Hematopoietic multipotent progenitor cell (in vitro differentiated cells): ENCODE measurements at regions not wholly inside any gene's neighbourhood (a gene's known extent, or its start where the extent isn't known, plus 50 kb on each side); places are given as distances from the start of the nearest gene placed in this dataset.

Experiments
- DNase-seq, 3 donors: peaks; one replicate each; pipeline ENCODE4 v3.0.0-alpha.2; 2011 to 2015; ENCODE audit warnings: low read depth in 2 of 3, low spot score in 2 of 3

DNA sequence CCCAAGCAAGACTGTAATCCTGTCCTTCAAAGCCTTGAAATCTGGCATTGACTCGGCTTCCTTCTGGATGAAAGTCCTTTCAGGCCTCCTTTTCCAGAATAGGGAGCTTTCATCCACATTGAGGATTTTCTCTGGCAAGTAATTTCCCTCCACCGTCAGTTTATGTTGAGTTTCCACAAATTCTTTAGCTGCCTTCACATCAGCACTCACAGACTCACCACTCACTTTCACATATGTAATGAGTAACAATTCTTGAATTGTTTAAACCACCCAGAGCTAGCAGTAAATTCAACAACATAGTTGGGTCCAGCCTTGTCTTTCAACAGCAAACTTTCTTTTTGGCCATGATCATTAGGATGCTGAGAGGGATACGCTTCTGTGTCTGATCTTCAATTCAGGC is 84.3 kb upstream of the PRDM11 start:
- DNase-seq, result no peak

DNA sequence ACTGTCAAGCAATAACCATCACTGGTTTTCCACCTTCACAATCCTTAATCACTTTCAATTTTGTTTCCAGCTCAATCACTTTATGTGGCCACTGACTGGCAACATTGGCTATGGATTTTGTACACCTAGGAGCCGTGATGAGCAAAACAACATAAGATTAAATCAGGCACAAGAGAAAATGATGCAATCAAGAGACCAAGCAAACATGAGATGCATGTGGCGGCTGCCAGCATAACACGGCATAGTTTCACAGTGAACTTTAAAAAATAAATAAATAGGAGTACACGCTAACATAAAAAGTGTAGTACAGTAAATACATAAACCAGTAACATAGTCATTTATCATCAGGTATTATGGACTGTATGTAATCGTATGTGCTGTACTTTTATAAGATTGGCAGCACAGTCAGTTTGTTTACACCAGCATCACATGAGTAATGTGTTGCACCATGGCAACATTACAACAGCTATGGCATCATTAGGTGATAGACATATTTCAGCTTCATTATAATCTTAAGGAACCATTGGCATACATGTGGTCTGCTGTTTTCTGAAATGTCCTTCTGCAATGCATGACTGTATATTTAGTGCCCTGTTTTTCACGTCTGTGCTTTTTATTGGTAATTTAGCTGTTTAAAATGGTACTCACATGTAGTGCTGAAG is 83.3 kb upstream of the PRDM11 start:
- DNase-seq, result no peak

DNA sequence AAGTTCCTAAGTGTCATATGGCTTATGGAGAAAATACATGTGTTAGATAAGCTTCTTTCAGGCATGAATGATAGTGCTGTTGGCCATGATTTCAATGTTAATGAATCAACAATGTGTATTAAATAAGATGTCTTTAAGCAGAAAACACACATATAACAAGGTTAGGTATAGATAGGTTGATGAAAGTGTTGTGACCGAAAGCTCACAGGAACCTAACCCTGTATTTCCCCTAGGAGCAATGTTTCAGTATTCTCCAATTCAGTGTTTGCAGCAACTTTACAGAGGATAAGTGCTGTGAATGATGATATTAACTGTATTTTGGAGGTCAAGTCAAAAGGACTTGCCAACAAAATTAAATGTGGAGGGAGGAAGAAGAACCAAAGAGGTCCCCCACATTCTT is 82.8 kb upstream of the PRDM11 start:
- DNase-seq, result no peak

DNA sequence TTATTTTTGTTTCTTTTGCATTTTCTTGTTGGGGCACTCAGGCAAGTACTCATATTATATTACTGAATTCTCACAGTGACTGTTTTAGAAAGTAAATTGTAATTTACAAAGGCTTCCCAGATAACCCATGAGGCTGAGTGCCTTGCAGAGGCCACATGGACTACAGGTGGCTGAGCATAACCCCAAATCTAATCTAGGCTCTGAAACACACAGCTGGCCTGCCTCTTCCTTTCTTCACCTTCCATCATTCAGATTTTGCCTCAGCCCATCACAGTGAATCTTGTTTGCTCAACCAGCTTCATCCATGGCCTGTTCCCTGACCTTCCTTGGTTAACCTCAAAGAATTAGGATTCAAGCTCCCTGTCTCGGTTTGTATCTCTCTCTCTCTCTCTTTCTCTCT is 78.5 kb upstream of the PRDM11 start:
- no peak for DNase-seq

DNA sequence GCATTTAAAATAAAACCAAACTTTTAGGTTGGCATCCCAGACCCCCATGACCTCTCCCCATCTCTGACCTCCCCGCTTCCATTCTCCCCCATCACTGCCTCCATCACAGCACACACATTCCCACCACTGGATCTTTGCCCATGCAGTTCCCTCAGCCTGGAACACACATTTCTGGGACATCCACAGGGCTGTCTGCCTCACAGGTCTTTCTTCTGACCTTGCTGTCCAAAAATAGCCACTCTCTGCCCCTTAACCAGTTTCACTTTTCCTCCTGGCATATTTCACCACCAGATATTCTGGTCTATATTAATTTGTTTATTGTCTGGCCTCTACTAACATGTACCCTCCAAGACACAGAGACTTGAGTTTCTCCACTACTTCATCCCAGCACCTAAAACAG is 75.2 kb upstream of the PRDM11 start:
- DNase-seq, result no peak

DNA sequence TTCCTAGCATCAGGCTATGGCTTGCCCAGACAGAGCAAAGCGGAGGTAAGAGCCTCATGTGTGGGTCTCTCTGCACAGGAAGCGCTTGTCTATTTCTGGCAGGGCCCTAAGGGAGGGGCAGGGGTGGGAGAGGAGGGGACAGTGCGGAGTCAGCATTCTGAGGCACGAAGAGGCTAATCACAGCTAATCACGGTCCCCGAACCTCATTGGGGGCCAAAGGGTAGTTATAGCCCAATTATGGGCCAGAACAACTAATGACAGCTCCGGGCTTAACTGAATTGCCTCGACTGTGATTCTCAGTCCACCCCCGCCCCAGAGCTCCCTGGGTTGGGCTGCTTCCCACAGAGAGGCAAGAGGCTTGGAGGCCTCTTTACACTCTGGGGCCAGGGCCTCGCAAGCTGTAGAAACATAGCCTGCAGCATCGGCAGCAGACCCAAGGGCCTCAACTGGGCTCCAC is 72.7 kb upstream of the PRDM11 start:
- peak in 1 of 3 donors; percentile 66 for DNase-seq

DNA sequence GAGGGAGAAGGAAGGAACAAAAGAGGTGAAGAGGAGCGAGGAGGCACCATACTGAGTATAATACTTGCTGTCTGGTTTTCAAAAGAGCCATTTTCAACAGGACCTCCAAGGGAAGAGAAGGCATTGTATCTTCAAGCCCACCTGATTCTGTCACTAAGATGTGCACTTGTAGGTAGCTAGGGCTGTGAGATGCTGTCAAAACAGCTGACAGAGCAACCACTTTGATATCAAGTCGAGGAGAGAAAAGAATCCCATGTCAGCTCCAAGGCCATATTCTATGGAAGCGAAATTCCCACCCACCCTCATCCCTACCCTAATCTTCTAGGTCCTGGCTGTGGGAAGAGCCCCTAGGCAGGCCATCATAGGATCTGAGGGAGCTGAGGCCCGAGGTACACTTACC is 70.9 kb upstream of the PRDM11 start:
- DNase-seq, result no peak

DNA sequence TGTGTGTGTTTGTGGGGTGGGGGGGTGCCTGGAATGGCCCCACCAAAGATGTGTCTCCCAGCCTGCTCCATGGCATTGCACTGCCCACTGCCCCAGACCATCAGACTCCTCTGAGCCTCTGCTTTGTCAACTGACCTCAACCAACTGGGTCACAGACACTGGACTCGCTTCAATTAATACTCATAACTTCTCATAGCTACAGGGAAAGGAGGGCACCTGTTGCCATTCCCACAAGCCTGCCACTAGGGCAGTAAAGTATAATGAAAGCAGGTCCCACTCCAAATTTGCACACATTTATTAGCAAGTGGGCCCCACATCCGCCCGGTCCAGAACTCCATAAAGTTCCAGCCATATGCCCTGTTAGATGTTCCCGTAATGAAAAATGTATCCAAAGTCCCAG is 70.5 kb upstream of the PRDM11 start:
- no peak for DNase-seq

DNA sequence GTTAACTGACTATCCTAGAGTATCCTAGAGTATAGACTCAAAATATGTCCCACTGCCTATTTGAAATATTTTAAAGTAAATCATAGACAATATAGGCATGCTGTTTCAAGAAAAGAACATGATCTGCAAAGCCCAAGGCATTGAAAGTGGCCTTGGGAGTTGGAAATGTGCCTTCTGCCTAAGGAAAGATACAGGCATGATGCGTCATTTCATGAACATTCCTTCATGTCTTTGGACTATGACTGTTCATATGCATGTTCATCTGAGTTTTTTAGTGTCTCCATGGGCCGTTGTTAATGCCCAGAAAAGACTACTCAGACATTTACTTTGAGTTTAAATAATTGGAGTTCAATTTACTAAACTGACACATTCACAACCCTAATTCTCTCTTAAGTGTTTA is 69.7 kb upstream of the PRDM11 start:
- DNase-seq, result no peak

DNA sequence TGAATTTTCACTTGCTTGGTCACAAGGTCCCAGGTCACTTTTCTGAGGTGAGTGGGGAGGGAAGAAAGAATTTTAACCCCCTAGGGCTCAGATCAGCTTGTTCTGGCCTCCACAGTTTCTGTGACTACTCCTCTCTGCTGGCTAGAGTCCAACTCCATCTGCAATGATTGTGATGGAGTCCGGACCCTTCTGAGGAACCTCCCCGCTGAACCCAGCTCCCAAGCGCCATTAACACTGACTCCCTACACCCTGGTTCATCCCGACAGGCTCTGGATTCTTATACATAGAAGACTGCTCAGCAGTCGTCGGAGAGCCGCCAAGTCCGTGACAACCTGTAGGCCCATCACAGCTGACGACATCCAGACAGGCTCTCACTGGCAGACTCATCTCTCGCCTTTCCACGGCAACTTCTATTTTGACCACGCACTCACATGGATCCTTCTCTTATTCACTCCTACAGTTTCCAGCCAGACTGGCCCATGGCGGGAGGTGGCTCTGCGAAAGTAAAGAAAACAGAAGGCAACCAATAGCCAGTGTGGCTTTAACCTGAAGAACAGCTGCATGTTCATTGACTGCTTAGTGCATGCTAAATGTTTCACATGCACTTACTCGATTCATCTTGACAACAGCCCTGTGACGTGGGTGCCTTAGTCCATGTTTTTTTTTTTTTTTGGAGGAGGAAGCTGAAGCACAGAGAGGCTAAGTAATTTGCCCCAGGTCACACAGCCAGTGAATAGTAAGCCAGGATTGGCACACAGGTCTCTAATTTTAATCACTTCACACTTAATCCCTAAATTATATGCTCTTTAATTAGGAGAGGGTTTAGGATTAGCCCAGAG is 68.0 kb upstream of the PRDM11 start:
- no peak for DNase-seq

DNA sequence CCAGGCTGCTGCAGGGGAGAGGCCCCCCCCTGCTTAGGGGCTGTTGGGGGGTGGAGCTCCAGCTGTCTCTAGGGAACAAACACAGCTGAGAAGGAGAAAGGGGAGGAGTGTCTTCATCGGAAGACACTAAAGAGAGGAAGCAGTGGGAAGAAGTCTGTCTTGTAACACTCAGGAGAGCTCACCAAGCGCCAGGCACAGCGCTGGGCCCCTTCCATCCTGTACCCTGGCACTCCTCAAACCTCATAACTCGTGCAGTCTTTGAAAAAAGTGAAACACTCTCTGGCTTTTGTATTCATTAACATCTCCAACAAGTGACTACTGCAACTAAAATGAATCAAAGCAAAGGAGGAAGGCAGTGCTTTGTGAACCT is 67.4 kb upstream of the PRDM11 start:
- DNase-seq, result no peak

DNA sequence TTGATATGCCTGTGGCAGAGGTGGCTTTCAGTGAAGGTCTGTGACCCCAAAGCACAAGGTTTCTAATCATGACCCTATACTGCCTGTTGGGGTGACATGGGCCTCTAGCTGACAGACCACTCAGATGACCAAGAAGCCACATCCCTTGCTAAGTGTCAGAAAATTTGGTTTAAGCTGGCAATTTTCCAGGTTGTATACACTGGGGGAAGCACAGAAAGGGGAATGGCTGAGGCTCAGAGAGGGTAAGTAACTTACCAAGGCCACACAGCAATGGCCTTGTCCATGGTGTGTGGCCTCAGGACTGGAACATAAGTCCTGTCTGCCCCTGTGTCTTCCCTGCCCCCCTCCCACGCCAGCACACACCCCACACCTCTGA is 66.9 kb upstream of the PRDM11 start:
- DNase-seq, result no peak

DNA sequence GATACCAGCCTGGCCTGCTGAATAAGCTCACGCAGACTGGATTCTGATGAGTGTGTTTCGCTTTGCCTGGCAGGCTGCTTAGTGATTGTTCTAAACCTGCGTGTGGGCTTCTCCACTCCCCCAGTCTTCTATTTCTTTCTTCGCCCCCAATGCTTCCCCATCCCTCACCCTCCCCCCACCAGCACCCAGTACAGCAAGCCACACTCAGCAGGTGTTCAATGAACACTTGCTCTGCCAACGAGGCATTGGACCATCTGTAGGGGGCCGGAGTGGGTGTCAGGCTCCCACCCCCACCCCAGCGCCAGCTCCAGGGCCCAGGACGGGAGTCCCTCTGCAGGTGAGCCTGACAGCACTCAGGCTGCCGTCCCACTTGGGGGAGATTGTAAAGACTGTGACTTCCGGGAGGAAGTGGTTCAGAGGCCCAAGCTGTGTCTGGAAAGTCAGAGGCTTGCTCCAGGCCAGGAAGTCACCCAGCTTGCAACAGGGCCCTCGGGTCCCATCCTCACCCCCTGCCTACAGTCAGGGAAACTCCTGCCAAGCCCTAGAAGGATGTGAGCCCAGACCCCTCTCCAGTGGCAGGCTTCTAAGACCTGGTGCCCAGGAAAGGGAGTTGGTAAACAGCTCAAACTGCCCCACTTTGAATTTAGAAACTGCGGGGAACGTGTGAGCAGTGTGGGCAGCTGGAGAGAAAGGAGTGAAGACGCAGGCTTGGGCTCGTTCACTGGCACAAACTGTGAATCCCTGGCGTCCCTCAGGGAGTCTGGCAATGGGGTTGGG is 66.3 kb upstream of the PRDM11 start:
- peak; percentile 25 to 70 (median 54) for DNase-seq

DNA sequence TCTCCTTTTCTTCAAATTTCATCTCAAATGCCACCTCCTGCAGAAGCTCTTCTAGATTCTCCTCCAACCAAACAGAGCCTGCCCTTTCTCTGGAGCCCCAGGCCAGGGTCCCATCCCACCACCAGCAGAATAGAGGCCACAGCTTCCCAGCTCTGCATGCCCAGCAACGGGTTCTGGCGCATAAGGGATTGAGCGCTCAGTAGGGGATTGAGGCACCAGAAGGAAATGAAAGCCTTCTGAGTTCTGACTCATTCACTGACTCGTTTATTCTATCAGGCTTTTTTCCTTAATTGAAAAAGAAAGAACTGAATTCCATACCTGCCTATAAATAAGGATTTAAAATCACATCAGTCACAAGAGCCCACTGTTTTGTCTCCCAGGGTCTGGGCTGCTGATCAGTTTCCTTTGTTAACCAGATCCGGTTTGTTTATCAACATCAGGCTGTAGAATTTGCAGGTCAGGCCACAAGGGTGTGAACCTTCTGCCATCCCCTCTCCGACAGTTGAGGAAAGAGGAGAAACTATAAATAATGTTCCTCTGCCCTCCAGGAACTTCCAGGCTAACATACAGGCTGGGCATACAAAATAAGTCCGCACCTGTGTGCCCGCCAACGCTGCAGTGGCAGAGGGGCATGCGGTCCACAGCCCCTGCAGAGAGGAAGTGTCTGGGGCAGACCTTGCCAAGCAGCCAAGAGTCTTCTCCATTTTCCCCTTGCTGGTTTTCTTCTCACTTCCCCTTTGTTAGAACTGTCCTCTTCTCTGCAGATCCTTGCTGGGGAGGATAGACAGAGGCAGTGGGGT is 63.5 kb upstream of the PRDM11 start:
- DNase-seq, result peak in 1 of 3 donors; percentile 82

DNA sequence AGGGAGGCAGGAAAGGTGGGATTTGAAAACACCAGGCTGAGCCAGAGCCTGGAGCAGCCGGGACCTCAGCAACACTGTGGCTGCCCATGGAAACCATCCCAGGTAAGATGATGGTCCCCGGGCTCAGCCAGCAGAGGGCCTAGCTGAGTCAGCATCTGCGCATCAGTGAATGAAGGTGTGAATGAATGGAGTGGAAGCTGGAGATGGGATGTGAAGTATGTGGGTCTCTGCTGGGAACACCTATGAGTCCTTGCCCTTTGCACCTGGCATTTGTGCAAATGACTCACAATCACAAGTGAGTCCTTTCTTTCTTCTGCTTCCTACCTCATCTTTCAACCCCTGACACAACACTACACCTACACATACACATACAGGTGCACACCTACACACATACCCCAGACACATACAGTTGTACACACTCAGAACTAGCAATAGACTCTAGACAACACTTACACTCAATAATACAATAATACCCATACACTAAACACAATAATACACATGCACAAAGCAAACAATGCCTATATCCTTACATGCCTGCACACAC is 62.8 kb upstream of the PRDM11 start:
- no peak for DNase-seq

DNA sequence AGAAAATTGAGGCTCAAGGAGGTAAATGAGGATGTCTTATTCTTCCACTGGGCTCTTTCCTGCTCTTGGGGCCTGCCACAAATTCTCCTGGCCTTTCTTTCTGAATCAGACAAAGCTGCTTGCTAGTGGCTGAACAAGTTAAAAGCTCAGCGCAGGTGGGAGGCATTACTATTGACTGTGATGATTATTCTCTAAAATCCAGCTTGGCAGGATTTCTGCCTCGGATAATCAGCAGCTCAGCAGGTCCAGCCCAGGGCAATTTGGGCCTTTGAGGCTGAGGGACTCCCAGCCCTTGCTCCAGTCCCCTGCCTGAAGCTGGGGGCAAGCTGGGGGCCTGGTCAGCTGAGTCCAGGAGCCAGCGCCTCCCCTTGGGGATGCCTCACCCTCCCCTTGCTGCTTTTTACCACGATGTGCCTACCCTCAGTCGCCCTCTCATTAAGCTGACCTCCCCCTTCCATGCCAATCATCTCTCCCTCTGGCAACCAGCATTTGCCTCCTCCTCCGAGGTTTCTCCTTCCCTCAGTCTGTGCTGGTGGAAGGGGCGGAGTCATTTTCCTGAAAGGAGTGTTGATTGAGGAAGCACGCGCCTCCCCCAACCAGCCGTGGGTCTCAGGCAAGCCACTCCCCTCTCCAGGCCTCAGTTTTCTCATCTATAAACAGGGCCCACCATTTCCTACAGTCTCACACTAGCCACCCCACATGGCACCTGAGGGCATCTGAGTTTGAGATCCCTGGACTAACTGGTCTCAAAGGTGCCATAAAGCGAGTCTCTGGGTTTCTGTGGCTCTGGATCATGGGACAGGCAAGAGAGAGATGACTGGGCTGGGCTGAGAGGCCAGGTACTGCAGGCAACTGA is 60.6 kb upstream of the PRDM11 start:
- DNase-seq, result no peak

DNA sequence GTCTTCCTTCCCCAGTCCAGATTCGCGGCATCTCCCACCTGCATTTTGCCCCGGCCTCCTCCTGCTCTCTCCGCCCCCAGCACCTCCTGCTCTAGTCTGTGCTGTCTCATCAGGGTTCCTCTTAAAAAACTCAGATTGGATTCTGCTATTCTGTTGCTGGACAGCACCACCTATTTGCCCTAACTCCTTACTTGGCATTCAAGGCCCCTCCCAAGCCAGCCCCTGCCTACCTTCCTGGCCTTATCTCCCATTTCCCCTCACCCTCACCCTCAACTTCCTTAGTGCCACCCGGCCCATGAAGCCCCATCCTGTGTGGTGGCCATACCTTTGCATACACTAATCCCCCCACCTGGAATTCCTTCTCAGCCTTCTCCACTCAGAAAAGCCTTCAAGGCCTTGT is 59.9 kb upstream of the PRDM11 start:
- no peak for DNase-seq

DNA sequence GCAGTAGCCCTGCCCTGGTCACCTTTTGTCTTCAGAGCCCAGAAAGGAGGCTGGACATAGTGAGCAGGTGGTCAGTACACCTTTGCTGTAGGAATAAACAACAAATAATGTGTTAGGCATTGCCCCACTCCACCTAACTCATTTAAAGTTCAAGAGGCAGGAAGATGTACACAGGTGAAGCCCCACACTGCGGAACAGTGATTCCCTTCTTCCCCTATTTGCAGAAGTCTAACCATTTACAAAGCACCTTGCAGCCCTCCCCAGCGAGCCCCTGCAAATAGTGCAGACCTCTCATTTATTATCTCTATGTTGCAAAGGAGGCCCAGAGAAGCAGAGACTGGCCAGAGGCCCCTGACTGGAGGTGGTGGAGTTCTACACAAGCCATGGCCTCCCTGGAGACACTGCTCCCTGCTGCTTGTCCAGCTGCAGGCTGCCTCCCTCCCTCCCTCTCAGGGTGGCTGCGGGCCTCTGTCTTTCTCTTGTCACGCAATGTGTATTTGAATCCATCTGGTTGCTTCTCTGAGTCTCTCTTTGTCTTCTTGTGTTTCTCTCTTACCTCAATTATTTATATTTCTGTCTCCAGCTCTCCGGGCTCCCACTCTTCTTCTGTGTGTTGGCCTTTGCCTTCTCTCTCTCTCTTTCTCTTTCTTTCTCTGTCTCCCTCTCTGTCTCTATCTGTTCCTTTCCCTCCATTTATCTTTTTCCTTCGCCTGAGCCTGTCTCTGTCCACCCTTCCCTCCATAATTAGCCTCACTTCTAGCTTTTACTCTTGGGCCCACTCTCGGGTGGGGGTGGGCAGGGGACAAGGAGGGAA is 59.1 kb upstream of the PRDM11 start:
- no peak for DNase-seq

DNA sequence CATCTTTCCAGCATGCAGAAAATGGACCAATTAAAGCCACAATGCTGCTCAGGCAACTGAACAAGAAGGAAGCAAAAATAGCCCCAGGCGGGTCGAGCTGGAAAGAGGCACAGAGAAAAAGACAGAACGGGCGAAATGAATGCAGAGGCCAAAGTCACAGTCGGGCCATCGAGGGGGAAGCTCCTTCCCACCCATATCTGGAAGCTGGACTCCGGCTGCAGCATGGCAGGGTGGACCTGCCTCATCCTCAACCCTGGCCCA is 58.6 kb upstream of the PRDM11 start:
- DNase-seq, result no peak
